Glutamatergic neuron (in vitro differentiated cells): ENCODE measurements at regions not wholly inside any gene's neighbourhood (a gene's known extent, or its start where the extent isn't known, plus 50 kb on each side); places are given as distances from the start of the nearest gene placed in this dataset.

ENCODE experiments used
- DNase-seq: peaks from one replicate; pipeline ENCODE4 v3.0.0; 2022
- H3K27ac Mint-ChIP-seq: one replicate; pipeline ENCODE4 v1.8.0; 2020; ENCODE audit warnings: mild to moderate bottlenecking, mixed read lengths, inconsistent platforms; ENCODE audit not compliant: unreplicated experiment
- H3K27me3 Mint-ChIP-seq: one replicate; pipeline ENCODE4 v1.8.0; 2020; ENCODE audit warnings: mild to moderate bottlenecking, moderate library complexity, mixed read lengths, inconsistent platforms; ENCODE audit not compliant: unreplicated experiment
- H3K36me3 Mint-ChIP-seq: one replicate; pipeline ENCODE4 v1.8.0; 2020; ENCODE audit warnings: mild to moderate bottlenecking, mixed read lengths, inconsistent platforms; ENCODE audit not compliant: unreplicated experiment
- H3K4me1 Mint-ChIP-seq: one replicate; pipeline ENCODE4 v1.8.0; 2020; ENCODE audit warnings: mild to moderate bottlenecking, low read depth, mixed read lengths, inconsistent platforms; ENCODE audit not compliant: unreplicated experiment
- H3K4me3 Mint-ChIP-seq: one replicate; pipeline ENCODE4 v1.8.0; 2020; ENCODE audit warnings: mild to moderate bottlenecking, mixed read lengths, inconsistent platforms; ENCODE audit not compliant: unreplicated experiment
- H3K9me3 Mint-ChIP-seq: one replicate; pipeline ENCODE4 v1.8.0; 2020; ENCODE audit warnings: mild to moderate bottlenecking, moderate library complexity, mixed read lengths, inconsistent platforms; ENCODE audit not compliant: unreplicated experiment
- TF ChIP-seq, protein P1 (sequence below): fragments of 200-600 bp; sonication (generic); IDR thresholded peaks from one replicate; pipeline ENCODE4 v1.5.0; 2021; ENCODE audit not compliant: partially characterized antibody, unreplicated experiment

DNA sequence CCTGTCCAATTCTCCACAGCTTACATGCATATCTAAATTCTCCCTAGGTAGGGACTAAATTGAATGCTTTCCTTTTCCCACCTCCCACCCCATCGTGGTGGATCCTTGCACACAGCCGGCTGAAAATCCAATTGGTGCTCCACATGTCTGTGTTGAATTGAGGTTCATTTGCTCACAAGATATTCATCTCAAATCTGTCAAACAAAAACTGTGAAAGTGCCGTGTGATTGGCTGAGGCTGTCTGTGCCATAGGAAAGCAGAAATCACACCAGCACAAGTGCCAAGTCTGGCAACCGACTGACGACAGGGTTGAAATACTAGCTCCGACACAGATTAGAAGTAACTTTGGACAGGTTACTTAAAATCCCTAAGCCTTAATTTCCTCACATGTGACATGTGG is 823.3 kb downstream of the TDRD15 start:
- Mint-ChIP-seq H3K27ac (no peak overlapping the region), H3K27me3 (peaks cover 1% of the 10 kb centered on the region), H3K36me3 (no peaks in the 10 kb centered on the region), H3K9me3 (no peaks in the 10 kb centered on the region), H3K4me3 (no peak overlapping the region), H3K4me1 (peaks cover 12% of the 10 kb centered on the region)
- TF ChIP-seq, protein P1, sequence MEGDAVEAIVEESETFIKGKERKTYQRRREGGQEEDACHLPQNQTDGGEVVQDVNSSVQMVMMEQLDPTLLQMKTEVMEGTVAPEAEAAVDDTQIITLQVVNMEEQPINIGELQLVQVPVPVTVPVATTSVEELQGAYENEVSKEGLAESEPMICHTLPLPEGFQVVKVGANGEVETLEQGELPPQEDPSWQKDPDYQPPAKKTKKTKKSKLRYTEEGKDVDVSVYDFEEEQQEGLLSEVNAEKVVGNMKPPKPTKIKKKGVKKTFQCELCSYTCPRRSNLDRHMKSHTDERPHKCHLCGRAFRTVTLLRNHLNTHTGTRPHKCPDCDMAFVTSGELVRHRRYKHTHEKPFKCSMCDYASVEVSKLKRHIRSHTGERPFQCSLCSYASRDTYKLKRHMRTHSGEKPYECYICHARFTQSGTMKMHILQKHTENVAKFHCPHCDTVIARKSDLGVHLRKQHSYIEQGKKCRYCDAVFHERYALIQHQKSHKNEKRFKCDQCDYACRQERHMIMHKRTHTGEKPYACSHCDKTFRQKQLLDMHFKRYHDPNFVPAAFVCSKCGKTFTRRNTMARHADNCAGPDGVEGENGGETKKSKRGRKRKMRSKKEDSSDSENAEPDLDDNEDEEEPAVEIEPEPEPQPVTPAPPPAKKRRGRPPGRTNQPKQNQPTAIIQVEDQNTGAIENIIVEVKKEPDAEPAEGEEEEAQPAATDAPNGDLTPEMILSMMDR = no peak
- no peak for DNase-seq

DNA sequence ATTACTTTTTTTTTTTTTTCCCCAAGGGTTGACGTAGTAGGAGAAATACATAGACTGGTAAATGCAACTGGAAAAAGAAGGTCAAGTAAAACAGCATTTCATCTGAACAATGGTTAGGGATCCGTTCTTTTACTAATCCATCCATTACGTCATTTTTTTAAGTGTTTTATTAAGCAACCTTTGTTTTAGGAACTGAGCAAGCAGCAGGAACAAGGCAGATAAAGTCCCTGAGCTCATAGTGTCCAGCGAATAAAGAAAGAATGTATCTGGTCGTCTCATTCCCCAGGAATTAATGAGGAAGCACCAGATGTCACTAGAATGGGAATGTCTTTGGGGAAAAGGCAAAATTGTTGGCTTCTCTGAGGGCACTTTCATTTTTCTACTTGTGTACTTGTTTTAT is 842.4 kb downstream of the TDRD15 start:
- peaks cover 2% of the 10 kb centered on the region for H3K27me3 Mint-ChIP-seq
- peaks cover 6% of the 10 kb centered on the region for H3K4me1 Mint-ChIP-seq
- no peak for DNase-seq
- TF ChIP-seq, protein P1 = no peak
- H3K4me3 Mint-ChIP-seq = no peak overlapping the region
- H3K36me3 Mint-ChIP-seq = no peaks in the 10 kb centered on the region
- no peaks in the 10 kb centered on the region for H3K9me3 Mint-ChIP-seq
- peak overlapping the region; percentile 1 for H3K27ac Mint-ChIP-seq

DNA sequence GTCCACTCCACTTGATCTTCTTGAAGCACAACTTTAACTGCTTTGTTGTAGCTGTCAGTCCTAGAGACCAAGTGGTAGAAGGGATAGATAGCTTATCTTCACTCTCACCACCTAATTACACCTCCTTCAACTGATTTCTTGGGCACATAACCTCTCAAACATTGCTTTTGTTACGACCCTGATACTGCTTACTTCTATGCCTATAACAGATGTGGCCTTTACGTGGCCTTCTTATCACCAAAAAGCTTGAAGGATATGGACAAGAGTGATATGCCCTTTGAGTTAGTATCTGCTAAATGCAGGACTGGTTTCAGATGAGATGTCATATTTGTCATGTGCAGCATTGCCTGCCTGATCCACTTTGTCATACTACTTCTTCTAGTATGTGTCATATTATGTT is 847.2 kb downstream of the TDRD15 start:
- DNase-seq = no peak
- Mint-ChIP-seq H3K27ac (no peak overlapping the region), H3K36me3 (no peaks in the 10 kb centered on the region), H3K27me3 (no peaks in the 10 kb centered on the region), H3K4me3 (no peak overlapping the region), H3K9me3 (no peaks in the 10 kb centered on the region), H3K4me1 (peaks cover 6% of the 10 kb centered on the region)
- TF ChIP-seq, protein P1 = no peak

DNA sequence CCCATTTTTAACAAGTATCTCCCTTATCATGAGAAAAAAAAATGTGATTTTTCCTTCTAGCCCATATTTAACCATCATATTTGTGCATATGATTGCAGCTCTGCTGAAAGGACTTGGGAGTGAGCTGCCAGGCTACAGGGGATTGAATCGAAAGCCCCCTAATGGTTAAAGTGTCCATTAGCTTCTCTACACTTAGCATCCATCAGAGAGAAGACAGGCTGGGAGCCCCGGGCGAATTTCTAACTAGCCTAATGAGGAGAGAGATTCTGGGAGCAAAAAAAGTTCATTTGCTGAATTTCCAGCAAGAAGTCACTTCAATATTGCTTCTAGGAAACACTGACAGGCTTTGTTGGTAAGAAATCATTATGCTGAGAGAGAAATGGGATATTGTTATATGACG is 848.8 kb downstream of the TDRD15 start:
- Mint-ChIP-seq H3K27me3 (no peaks in the 10 kb centered on the region), H3K36me3 (no peaks in the 10 kb centered on the region), H3K4me3 (no peak overlapping the region), H3K4me1 (peaks cover 4% of the 10 kb centered on the region), H3K27ac (no peak overlapping the region), H3K9me3 (no peaks in the 10 kb centered on the region)
- peak; percentile 52 for DNase-seq
- TF ChIP-seq, protein P1 = no peak

DNA sequence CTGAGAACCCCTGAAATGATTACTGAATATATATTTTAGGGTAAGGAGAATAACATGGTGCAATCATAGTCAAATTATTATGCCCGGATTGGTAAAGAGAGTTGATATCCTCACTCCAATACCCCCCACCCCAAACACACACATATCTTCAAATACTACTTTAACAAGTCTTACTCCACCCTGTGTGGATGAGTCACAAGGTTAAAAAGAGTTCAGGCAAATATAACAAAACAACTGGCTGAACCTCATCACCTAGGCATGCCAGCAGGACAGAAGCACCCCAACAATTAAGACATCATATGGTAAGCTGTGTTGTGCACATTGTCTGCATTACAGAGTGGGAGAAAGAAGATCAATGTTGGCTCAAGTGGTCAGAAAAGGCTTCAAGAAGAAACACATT is 857.4 kb downstream of the TDRD15 start:
- Mint-ChIP-seq H3K9me3 (peaks cover 1% of the 10 kb centered on the region), H3K4me3 (no peak overlapping the region), H3K4me1 (no peaks in the 10 kb centered on the region), H3K27ac (no peak overlapping the region), H3K36me3 (peaks cover 17% of the 10 kb centered on the region), H3K27me3 (no peaks in the 10 kb centered on the region)
- DNase-seq = no peak
- TF ChIP-seq, protein P1 = no peak
